Erythroblast (primary cell): ENCODE measurements at regions not wholly inside any gene's neighbourhood (a gene's known extent, or its start where the extent isn't known, plus 50 kb on each side); places are given as distances from the start of the nearest gene placed in this dataset.

Experiments
- GATA1 ChIP-seq: IDR thresholded peaks from 2 replicates; pipeline ENCODE4 v1.6.1; 2011; ENCODE audit warnings: low read depth, mild to moderate bottlenecking, control low read depth, low read length, moderate library complexity
- POLR2A ChIP-seq: IDR thresholded peaks from 2 replicates; pipeline ENCODE4 v1.6.1; 2011; ENCODE audit warnings: mild to moderate bottlenecking, low read length

- TF ChIP-seq POLR2A (no peak), GATA1 (no peak)
Measured at GRCh38 chr10:78718032-78718572, 350.7 kb upstream of the ZMIZ1 start.
